Astrocyte (in vitro differentiated cells and primary cell): ENCODE measurements at regions not wholly inside any gene's neighbourhood (a gene's known extent, or its start where the extent isn't known, plus 50 kb on each side); places are given as distances from the start of the nearest gene placed in this dataset.

Experiments used
- CTCF ChIP-seq: IDR thresholded peaks from 2 replicates; pipeline ENCODE4 v1.5.1; 2011; ENCODE audit warnings: low read depth, mild to moderate bottlenecking, inconsistent platforms, low read length, moderate library complexity; ENCODE audit not compliant: insufficient read depth
- EZH2 ChIP-seq: IDR thresholded peaks from 2 replicates; pipeline ENCODE4 v1.6.1; 2012; ENCODE audit warnings: mild to moderate bottlenecking, low read length, inconsistent platforms; ENCODE audit not compliant: insufficient read depth

GRCh38 chr18:73942956-73943355 lies 204.7 kb downstream of the FBXO15 start:
- TF ChIP-seq CTCF (no peak), EZH2 (no peak)
